Central memory CD8-positive, alpha-beta T cell (primary cell): ENCODE measurements at regions not wholly inside any gene's neighbourhood (a gene's known extent, or its start where the extent isn't known, plus 50 kb on each side); places are given as distances from the start of the nearest gene placed in this dataset.

Source experiments
- ATAC-seq: fragments of 150-1000 bp; cut with Tn5 transposase; replicated peaks from 2 replicates; pipeline ENCODE4 v1.10.0; 2022; ENCODE audit warnings: mild to moderate bottlenecking, moderate FRiP score, moderate number of reproducible peaks; ENCODE audit not compliant: poor library complexity, severe bottlenecking; ENCODE audit errors: extremely low read depth
- DNase-seq, 2 donors: peaks; one replicate each; pipeline ENCODE4 v3.0.0; 2021; ENCODE audit warnings: low spot score in 2 of 2
- H3K27ac Mint-ChIP-seq: one replicate; pipeline ENCODE4 v1.8.0; 2022; ENCODE audit warnings: low read depth, mild to moderate bottlenecking, moderate library complexity, mixed read lengths
- H3K27me3 Mint-ChIP-seq: one replicate; pipeline ENCODE4 v1.8.0; 2022; ENCODE audit warnings: mixed read lengths
- H3K36me3 Mint-ChIP-seq: one replicate; pipeline ENCODE4 v1.8.0; 2022; ENCODE audit warnings: mild to moderate bottlenecking, moderate library complexity, mixed read lengths; ENCODE audit not compliant: insufficient read depth
- H3K4me1 Mint-ChIP-seq: one replicate; pipeline ENCODE4 v1.8.0; 2022; ENCODE audit warnings: mixed read lengths
- H3K4me3 Mint-ChIP-seq: one replicate; pipeline ENCODE4 v1.8.0; 2022; ENCODE audit warnings: mild to moderate bottlenecking, moderate library complexity, mixed read lengths
- H3K9me3 Mint-ChIP-seq: one replicate; pipeline ENCODE4 v1.8.0; 2022; ENCODE audit warnings: mixed read lengths

DNA sequence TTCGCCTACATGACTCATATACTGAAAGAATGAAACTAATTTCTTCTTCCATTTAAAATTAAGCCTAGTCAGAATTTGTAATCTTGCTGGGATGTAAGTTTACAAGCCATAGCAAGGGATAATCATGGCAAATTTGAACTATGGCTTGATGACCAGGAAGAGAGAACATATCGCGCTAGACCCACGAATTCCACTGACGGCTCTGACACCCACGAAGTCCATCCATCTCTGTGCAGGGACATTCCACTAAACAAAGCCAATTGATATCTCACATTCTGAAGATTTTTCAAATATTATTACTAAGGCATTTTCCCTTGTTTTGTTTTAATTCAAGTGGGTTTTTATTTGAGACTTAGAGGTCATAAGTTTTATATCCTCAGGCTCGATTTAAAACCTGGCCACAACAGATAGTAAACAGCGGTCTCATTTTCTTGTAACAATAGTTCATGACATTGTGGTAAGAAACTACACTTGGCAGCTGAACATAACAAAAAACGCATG lies 113.0 kb downstream of the QPCT start:
- H3K4me1 Mint-ChIP-seq, result peaks cover 57% of the 10 kb centered on the region
- H3K27me3 Mint-ChIP-seq, result no peaks in the 10 kb centered on the region
- H3K27ac Mint-ChIP-seq, result no peak overlapping the region
- no peak for ATAC-seq
- no peak overlapping the region for H3K4me3 Mint-ChIP-seq
- peaks cover 4% of the 10 kb centered on the region for H3K36me3 Mint-ChIP-seq
- DNase-seq, result no peak
- peaks cover 7% of the 10 kb centered on the region for H3K9me3 Mint-ChIP-seq

DNA sequence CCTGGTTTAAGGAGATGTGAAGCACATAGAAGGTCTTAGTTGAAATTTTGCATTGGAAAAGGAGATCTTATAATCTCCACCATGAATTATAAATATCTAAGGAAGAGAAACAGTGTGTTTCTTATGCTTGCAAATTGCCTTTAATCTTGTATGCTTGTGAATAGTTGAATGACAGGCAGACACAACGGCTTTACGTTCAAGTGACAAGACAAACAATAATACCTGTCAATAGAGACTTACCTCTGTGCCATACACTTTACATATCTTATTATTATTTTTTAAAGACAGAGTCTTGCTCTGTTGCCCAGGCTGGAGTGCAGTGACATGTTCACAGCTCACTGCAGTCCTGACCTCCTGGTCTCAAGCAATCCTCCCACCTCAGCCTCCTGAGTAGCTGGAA lies 113.7 kb downstream of the QPCT start:
- DNase-seq (no peak), ATAC-seq (no peak)
- Mint-ChIP-seq H3K27me3 (no peaks in the 10 kb centered on the region), H3K36me3 (peaks cover 4% of the 10 kb centered on the region), H3K4me3 (no peak overlapping the region), H3K9me3 (peaks cover 6% of the 10 kb centered on the region), H3K27ac (no peak overlapping the region), H3K4me1 (peaks cover 50% of the 10 kb centered on the region)

DNA sequence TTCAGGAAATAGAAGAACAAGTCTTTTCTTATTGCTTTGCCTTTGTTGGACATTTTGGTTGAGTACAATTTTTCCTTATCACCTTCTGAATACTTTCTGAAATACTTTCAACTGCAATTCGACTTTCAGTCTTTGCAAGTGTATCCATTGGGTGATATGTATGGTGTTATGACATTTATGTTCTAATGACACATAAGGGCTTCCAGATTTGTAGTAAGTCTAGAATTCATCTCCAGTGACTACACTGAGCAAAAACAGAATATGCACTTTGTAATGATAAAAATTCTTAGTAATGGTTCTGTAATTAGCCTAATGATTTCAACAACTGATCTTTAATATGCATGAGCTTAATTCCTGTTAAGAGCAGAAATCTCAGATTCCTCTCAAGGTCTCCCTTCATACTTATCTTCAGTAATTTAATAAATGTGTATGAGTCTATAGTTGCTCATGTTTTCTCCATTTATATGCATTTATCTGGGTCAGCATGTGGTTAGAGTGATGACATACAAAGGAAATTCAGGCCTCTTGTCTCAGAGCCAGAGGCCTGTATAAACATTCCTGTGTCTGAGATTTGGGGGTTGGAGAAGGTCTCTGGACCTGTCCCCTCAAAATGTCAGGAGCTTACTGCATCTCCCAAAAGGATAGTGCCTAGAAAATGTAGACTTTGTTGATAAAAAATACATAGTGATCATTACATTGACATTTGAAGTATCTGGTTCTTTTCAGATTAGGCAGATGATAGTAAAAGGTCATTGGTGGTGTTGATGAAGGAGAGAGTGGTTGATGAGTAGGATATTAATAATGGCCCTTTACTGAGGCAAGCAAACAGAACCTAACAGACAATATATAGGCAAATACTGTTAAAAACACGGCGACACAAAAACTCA lies 114.9 kb downstream of the QPCT start:
- DNase-seq (no peak), ATAC-seq (no peak)
- H3K4me1 Mint-ChIP-seq, result peaks cover 53% of the 10 kb centered on the region
- H3K36me3 Mint-ChIP-seq, result peaks cover 4% of the 10 kb centered on the region
- H3K27ac Mint-ChIP-seq, result peak overlapping the region; percentile 21
- H3K4me3 Mint-ChIP-seq, result no peak overlapping the region
- H3K9me3 Mint-ChIP-seq, result peaks cover 6% of the 10 kb centered on the region
- H3K27me3 Mint-ChIP-seq, result no peaks in the 10 kb centered on the region

DNA sequence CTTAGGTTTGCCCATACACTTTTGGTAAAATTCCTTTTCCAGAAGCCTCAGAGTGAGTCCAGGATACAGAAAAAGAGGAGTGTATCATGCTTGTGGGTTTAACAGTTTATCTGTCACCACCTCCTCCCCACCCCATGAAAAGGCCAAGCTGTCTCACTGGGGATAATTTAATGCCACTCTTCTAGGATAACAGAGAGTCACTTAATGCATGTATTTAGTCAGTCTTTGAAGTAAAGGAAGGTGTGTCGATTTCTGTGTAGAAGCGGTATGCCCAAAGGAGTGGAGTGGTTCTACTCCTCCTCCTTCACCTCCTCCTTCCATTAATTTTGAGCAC lies 116.4 kb downstream of the QPCT start:
- Mint-ChIP-seq H3K27ac (no peak overlapping the region), H3K27me3 (no peaks in the 10 kb centered on the region), H3K4me1 (peaks cover 44% of the 10 kb centered on the region), H3K36me3 (peaks cover 4% of the 10 kb centered on the region), H3K9me3 (peaks cover 6% of the 10 kb centered on the region), H3K4me3 (no peak overlapping the region)
- DNase-seq, result no peak
- ATAC-seq, result no peak

DNA sequence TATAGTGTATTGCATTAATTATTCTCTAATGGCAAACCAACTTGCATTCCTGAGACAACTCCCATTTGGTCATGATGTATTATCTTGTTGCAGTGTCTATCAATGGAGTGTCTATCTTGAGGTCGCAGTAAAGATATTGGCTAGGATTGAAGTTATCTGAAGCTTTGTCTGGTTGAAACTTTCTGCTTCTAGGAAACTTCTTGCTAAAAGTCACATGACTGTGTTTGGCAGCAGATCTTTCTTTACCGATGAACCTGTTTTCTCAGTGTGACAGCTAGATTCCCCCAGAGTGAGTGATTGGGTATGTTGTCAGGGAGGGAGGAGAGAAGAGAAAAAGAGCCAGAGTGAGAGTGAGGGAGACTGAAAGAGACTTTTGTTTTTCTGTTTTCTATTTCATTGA lies 119.6 kb downstream of the QPCT start:
- Mint-ChIP-seq H3K4me1 (peaks cover 30% of the 10 kb centered on the region), H3K27me3 (no peaks in the 10 kb centered on the region), H3K4me3 (no peak overlapping the region), H3K36me3 (peaks cover 4% of the 10 kb centered on the region), H3K9me3 (no peaks in the 10 kb centered on the region), H3K27ac (no peak overlapping the region)
- no peak for DNase-seq
- no peak for ATAC-seq

DNA sequence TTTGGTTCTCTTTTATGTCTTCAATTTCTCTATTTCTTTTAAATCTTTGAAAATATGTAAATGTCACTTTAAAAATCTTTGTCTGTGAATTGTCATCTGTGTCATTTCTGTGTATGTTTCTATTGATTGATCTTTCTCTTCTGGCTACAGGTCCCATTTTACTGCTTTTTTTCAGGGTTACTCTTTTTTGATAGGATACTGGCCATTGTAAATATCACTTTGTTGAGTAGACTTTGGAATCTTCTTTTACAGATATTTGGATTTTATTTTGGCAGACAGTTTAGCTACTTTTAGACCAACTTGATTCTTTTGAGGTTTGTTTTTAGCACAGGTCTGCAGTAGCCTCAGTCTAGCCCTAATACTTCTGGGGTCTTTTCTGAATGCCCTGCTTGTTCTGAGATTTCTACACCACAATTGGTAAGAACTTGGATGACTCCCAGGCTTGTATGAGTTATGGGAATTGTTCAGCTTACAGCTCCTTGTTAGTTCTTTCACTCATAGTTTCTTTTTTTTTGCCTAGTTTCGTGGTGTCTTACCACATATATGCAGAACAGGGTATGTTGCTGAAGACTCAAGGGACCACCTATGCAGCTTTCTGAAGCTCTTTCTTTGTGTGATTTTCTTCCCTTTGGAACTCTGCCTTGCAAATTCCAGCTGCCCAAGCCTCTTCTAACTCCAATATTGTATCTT lies 122.2 kb downstream of the QPCT start:
- ATAC-seq, result no peak
- DNase-seq, result no peak
- Mint-ChIP-seq H3K36me3 (no peaks in the 10 kb centered on the region), H3K27ac (no peak overlapping the region), H3K4me1 (peaks cover 5% of the 10 kb centered on the region), H3K9me3 (no peaks in the 10 kb centered on the region), H3K27me3 (peaks cover 11% of the 10 kb centered on the region), H3K4me3 (no peak overlapping the region)

DNA sequence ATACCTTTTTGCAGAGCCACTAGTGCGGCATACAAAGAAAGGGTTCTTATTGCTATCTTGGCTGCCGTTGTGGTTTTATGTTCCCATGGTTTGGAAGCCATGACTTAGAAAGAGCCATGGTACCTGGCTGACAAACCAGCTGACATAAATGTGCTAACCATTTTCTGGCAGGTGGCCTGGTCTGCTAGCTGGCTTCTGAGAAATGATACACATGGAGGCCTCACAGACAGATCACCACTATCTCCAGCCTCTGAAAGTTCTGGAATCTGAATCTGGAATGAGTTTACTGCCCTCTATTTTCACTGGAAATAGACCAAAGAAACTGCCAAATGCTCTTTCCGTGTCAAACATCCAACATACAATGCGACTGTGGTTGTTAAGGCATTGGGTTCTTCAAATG lies 123.7 kb downstream of the QPCT start:
- no peaks in the 10 kb centered on the region for H3K9me3 Mint-ChIP-seq
- ATAC-seq (no peak), DNase-seq (no peak)
- peaks cover 11% of the 10 kb centered on the region for H3K27me3 Mint-ChIP-seq
- no peak overlapping the region for H3K4me3 Mint-ChIP-seq
- peaks cover 5% of the 10 kb centered on the region for H3K4me1 Mint-ChIP-seq
- no peak overlapping the region for H3K27ac Mint-ChIP-seq
- no peaks in the 10 kb centered on the region for H3K36me3 Mint-ChIP-seq

DNA sequence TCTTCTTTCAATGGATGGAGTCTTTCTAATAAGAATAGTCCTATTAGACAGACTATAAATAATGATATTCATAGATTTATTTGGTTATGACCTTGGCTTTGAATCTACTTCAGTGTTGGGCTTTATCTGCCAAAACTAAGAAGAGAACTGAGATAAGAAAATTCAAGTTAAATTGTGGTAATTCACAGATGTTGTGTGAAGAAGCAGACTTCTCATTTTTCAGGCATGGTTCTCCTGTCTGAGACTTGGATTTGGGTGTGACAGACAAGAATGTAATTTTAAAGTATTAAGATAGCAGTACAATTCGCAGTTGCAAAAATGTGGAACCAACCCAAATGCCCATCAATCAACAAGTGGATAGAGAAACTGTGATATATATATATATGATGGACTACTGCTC lies 124.7 kb downstream of the QPCT start:
- peaks cover 11% of the 10 kb centered on the region for H3K27me3 Mint-ChIP-seq
- peaks cover 3% of the 10 kb centered on the region for H3K4me1 Mint-ChIP-seq
- no peak overlapping the region for H3K4me3 Mint-ChIP-seq
- no peak overlapping the region for H3K27ac Mint-ChIP-seq
- DNase-seq (no peak), ATAC-seq (no peak)
- no peaks in the 10 kb centered on the region for H3K9me3 Mint-ChIP-seq
- no peaks in the 10 kb centered on the region for H3K36me3 Mint-ChIP-seq

DNA sequence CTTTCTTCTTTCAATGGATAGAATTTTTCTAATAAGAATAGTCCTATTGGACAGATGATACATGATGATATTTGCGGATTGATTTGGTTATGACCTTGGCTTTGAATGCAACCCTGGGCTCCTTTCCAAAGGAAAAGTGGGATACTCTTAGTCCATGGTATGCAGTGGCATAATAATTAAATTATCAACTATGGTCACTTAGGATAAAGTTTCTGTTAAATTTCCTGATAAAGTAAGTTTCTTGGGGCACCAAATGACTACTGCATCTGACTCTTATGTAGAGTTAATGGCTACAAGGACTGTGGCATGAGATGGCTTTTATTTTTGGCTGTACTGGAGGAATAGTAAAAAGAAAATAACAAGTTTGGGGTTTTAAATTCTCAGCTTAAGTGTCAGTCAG lies 126.7 kb downstream of the QPCT start:
- ATAC-seq, result no peak
- no peaks in the 10 kb centered on the region for H3K36me3 Mint-ChIP-seq
- H3K27me3 Mint-ChIP-seq, result peaks cover 11% of the 10 kb centered on the region
- H3K9me3 Mint-ChIP-seq, result no peaks in the 10 kb centered on the region
- no peak for DNase-seq
- H3K27ac Mint-ChIP-seq, result no peak overlapping the region
- H3K4me1 Mint-ChIP-seq, result no peaks in the 10 kb centered on the region
- H3K4me3 Mint-ChIP-seq, result no peak overlapping the region

DNA sequence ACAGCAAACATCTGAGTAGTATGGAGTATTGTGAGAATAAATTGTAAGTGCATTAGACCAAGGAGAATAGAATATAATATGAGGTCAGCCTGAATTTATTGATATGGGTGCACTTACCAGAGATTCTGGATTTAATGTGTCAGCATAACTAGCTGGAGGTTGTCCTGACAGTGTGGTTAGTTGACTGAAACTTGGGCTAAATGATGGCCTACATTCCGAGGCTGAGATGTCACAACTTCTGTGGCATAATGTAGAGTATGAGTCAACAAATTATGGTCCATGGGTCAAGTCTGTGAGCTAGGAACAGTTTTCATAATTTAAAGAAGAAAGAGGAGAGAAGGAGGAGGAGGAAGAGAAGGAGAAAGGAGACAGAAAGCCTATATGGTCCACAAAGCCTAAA lies 127.6 kb downstream of the QPCT start:
- Mint-ChIP-seq H3K4me1 (no peaks in the 10 kb centered on the region), H3K36me3 (no peaks in the 10 kb centered on the region), H3K27ac (no peak overlapping the region), H3K4me3 (no peak overlapping the region), H3K27me3 (peaks cover 11% of the 10 kb centered on the region), H3K9me3 (no peaks in the 10 kb centered on the region)
- ATAC-seq (no peak), DNase-seq (no peak)

DNA sequence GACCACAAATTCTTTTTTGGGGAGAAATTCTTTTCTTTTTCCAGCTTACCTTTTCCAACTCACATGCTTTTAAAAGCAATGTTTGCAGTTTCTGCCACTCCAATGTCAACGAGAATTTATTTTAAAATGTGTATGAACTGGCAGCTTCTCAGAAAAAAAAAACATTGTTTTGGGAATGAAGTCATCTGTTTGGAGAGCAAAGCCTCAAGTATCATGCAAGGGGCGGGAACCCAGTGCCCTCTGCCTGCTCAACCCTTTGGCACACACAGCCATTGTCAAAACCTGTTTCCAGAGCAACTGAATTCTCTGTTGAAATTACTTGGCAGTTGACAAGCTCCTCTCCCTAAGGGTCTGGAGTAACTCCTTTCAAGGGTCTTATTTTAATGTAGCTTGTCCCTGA lies 128.5 kb downstream of the QPCT start:
- no peaks in the 10 kb centered on the region for H3K4me1 Mint-ChIP-seq
- no peak overlapping the region for H3K27ac Mint-ChIP-seq
- no peaks in the 10 kb centered on the region for H3K36me3 Mint-ChIP-seq
- no peaks in the 10 kb centered on the region for H3K9me3 Mint-ChIP-seq
- peaks cover 11% of the 10 kb centered on the region for H3K27me3 Mint-ChIP-seq
- no peak for ATAC-seq
- no peak overlapping the region for H3K4me3 Mint-ChIP-seq
- no peak for DNase-seq

DNA sequence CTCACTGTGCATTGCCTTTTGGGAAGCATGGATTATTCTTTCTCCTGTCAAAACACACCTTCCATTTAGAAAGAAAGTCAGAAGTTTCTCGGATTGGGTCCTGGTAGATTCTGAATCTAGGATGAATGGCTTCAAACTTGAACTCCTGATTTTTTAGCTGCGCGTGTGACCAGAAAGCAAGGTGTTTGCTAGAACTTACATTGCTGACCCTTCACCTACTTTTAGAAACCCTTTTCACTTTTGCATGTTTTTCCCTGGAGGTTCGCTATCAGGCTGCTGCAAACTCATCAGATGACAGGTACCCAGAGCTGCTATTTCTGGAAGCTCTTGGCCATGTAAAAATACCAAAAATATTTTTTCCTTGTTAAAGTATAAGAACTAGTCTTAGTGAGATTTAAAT lies 132.0 kb downstream of the QPCT start:
- no peak for DNase-seq
- no peak for ATAC-seq
- H3K27ac Mint-ChIP-seq, result no peak overlapping the region
- H3K4me3 Mint-ChIP-seq, result no peak overlapping the region
- H3K9me3 Mint-ChIP-seq, result no peaks in the 10 kb centered on the region
- peaks cover 4% of the 10 kb centered on the region for H3K4me1 Mint-ChIP-seq
- no peaks in the 10 kb centered on the region for H3K36me3 Mint-ChIP-seq
- H3K27me3 Mint-ChIP-seq, result no peaks in the 10 kb centered on the region

DNA sequence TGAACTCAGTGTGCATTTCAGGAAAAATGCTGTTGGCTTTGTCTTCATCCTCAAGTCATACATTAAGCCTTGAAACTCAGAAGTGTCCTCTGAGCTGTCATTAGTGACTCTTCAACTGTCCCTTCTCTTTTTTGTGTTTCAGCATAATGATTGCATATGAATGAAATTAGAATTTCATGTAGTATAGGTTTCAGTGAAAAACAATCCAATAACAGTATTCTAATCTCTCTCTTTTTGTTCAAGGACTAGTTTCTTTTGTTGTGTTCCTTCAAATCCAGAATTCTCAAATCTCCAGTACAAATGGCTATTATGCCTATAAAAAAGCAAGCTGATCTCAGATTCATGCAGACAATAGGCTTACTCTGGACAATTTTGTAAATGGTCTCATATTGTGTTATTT lies 133.5 kb downstream of the QPCT start:
- H3K27ac Mint-ChIP-seq, result no peak overlapping the region
- H3K36me3 Mint-ChIP-seq, result no peaks in the 10 kb centered on the region
- no peak for DNase-seq
- H3K27me3 Mint-ChIP-seq, result no peaks in the 10 kb centered on the region
- peaks cover 4% of the 10 kb centered on the region for H3K4me1 Mint-ChIP-seq
- H3K9me3 Mint-ChIP-seq, result no peaks in the 10 kb centered on the region
- no peak for ATAC-seq
- H3K4me3 Mint-ChIP-seq, result no peak overlapping the region
